GM19238 (cell line): ENCODE measurements at regions not wholly inside any gene's neighbourhood (a gene's known extent, or its start where the extent isn't known, plus 50 kb on each side); places are given as distances from the start of the nearest gene placed in this dataset.
A peak's percentile ranks its signal among the peaks of the same experiment; 100 is the strongest.

Experiments used
- DNase-seq: peaks from one replicate; pipeline ENCODE4 v3.0.0; 2011; ENCODE audit warnings: low spot score; ENCODE audit not compliant: insufficient read length

DNA sequence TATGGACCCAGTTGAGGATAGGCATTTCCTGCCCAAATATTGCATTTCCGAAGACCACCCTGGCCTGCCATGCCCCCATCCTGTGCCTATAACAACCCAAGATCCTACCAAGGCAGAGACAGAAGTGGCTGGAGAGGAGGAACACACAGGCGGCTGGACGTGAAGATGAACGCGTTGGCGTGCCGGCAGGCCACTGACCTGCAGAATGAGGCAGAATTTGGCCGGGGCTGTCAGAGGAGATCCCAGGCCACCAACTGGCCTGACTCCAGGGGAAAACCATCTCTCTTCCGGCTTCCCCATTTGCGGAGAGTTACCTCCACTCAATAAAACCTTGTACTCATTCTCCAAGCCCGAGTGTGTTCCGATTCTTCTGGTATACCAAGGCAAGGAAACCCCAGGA is 1507.5 kb downstream of the EFNA5 start:
- no peak for DNase-seq

- DNase-seq: no peak
Observed at GRCh38 chr5:106159616-106160015, 1511.1 kb downstream of the EFNA5 start.

DNA sequence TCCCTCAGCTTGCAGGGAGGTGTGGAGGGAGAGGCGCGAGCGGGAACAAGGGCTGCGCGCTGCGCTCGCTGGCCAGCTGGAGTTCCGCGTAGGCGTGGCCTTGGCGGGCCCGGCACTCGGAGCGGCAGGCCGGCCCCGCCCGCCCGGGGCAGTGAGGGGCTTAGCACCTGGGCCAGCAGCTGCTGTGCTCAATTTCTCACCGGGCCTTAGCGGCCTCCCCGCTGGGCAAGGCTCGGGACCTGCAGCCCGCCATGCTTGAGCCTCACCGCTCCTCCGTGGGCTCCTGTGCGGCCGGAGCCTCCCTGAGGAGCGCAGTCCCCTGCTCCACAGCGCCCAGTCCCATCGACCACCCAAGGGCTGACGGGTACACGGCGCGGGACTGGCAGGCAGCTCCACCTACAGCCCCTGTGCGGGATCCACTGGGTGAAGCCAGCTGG is 1516.4 kb downstream of the EFNA5 start:
- no peak for DNase-seq

DNA sequence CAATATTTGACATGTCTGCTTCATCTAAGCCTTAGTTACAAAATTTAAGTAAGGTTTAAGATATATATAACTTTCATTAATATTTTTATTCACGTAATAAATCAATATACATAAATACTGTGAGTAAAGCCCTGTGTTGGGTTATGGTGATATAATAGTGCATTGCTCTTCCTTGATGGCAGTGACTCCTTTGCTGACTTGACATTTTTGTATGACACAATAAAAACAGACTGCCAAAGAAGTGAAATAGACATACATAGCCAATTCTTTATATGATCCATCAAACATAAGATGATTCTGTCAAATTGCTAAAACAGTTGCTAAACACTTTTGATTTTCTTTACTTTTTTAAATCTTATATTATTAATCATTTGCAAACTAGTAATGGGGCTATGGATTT is 1518.2 kb downstream of the EFNA5 start:
- no peak for DNase-seq

DNA sequence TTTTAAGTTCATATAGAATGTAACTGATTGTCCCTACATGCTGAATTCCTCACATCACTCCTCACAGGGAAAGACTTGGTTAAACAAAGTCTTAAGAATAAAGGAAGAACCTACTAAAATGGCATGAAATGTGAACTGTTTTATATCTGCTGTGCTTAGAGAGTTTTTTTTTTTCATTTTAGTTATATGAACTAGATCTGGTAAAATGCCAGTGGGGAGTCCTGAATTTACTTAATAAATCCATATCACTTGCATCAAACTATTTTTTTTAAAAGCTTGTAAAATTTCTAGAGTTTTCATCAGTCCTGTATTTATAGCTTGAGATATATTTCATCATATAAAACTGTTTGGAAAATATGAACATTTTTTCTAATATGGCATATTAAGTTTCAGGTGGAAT is 1528.6 kb downstream of the EFNA5 start:
- DNase-seq: no peak

- DNase-seq: no peak
Observed at GRCh38 chr5:106140101-106140500, 1530.6 kb downstream of the EFNA5 start.

DNA sequence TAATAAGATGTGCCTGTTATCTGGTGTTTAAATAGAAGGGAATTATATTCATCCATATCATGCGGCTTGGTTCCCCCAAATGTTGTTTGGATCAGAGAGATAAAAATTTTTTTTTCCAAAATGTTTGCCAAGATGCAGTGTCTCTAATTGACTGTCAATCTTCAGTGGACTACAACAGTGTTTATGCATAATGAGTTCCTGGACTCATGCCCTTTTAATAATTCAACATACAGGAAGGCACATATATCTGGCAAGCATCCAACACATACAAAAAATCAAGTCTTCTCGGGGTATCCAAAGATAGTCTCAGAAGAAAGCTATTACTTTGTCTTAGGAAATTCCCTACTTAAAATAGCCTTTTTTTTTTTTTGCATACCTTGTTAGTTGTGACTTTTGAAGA is 1534.7 kb downstream of the EFNA5 start:
- no peak for DNase-seq

DNA sequence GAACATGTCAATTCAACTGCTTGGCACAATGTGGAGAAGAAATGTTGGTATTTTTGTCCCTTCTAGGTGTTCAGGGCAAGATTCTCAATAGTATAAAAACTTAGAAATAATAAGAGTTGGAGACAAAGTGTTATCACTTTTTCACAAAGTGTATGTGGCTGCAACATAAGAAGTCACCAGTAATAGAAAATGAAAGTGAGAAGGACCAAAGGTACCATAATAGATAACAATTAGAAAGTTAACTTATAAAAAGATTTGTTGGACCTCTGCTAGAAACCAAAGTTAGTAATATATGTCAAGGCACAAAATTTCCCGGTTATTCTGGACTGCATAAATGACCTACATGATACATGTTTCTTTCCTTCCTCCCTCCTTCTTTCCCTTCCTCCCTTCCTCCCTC is 1535.3 kb downstream of the EFNA5 start:
- DNase-seq: no peak

- no peak for DNase-seq
Observed at GRCh38 chr5:106134549-106134948, 1536.2 kb downstream of the EFNA5 start.

- no peak for DNase-seq
Observed at GRCh38 chr5:106127985-106128384, 1542.8 kb downstream of the EFNA5 start.

GRCh38 chr5:106127341-106127781 is 1543.4 kb downstream of the EFNA5 start:
- DNase-seq: no peak

DNA sequence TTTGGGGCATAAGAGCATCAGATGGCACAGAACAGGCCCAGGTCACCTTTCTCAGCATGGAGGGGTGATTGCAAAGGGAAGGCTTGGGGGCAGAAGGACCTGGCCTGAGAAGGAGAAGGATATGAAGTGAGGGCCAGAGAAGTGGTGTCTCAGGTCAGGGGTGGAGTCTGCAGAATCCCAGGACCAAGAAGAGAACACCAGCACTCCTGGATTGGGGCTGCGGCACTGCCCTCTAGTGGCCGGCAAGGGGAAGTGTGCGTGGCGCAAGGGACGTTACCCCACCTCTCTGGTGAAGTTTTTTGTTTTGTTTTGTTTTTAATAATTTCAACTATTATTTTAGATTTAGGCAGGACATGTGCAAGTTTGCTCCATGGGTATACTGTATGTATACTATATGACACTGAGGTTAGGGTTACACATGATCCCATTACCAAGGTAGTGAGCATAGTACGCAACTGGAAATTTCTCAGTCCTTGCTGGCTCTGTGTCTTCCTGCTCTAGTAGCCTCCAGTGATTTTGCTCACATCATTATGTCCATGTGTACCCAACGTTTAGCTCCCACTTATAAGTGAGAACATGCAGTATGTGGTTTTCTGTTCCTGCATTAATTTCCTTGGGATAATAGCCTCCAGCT is 1548.6 kb downstream of the EFNA5 start:
- peak; percentile 7 for DNase-seq

DNA sequence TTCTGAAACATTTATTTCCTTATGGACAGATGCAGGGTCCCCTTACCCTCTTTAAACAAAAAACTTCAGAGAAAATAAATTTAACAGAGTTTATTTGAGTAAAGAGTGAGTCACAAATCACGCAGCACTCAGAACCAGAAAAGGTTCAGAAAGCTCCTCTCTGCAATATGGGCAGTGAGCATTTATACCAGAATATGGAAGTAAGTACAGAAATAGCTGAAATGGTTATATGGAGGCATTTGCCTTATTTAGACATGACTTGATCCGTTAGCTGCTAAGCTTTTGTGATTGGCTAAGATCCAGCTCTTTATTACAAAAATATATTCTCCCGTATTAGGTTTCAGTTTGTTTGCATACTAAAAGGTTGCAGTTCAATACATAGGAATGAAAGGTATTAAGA is 1554.1 kb downstream of the EFNA5 start:
- DNase-seq: no peak

- no peak for DNase-seq
Observed at GRCh38 chr5:106113922-106114321, 1556.8 kb downstream of the EFNA5 start.

DNA sequence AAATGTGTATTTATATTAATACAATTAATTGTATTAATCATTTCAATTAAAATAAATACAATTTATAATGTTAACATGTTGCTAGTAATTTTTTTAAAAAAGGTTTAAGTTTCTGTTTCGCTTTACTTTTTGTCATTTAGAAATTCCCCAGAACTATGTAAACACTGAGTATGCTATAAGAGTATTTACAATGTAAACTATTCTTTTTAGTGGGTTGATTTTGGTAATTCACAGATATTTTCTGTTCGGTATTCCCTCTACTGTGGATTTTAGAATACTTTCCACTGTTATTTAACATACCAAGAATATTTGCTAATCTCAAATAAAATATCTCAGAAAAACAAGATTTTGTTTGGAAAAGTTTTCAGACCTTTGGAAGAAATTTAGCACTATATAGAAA is 1564.4 kb downstream of the EFNA5 start:
- no peak for DNase-seq

- no peak for DNase-seq
Observed at GRCh38 chr5:106097340-106097739, 1573.4 kb downstream of the EFNA5 start.

DNA sequence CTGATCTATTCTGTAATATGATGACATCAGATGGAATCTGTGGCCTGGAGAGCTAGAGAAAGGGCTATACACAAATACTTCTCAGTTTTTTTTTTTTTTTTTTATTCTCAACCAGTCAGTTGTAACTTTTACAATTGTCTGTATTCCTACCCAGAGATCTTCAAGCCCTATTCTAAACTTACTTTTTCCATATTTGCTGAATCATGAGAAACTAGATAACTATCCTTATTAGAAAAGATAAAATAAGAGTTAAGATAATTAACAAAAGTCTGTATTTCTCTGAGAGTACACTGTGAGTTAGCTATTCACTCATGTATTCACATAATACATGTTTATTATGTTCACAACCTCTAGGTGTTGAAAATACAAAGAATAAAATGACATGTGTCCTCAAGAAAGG is 1575.9 kb downstream of the EFNA5 start:
- no peak for DNase-seq

- no peak for DNase-seq
Observed at GRCh38 chr5:106094204-106094607, 1576.5 kb downstream of the EFNA5 start.

DNA sequence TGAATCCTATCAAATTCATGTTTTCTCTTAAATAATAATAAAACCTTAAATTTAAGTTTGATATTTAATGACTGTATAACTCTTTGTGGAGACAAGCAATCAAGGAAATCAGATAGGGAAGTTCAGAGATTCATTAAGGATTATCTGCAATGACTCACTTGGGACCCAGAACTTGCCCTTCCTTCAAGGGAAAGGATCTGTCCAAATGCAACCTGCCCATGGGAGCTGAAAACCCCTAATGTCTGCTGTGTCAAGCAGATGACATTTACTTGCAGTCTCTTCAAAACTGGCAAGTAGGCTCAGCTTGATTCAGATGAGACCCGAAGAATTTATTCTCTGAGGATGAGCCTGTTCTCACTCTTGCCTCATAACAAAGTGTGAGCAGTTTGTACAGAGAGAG is 1577.6 kb downstream of the EFNA5 start:
- DNase-seq: no peak

GRCh38 chr5:106092455-106092854 is 1578.3 kb downstream of the EFNA5 start:
- DNase-seq: no peak

DNA sequence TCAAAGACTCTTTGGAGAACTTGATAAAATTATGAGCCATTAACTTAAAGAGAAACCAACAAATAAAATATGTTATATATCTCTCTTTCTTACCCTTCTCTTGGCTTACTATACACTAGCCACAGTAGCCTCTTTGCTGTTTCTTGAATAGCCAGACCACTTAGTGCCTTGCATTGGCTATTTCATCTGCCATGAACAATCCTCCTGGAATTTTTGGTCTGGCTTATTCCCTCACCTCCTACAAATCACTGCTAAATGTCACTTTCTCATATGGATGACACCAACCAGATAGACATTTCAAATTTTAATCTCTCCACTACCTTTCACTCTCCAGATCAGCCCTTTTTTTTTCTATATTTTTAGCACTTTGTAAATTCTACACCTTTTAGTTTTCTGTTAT is 1581.7 kb downstream of the EFNA5 start:
- DNase-seq: no peak

GRCh38 chr5:106088462-106088861 is 1582.3 kb downstream of the EFNA5 start:
- DNase-seq: no peak

GRCh38 chr5:106086352-106086751 is 1584.4 kb downstream of the EFNA5 start:
- no peak for DNase-seq

- DNase-seq: no peak
Observed at GRCh38 chr5:106085556-106085955, 1585.2 kb downstream of the EFNA5 start.
